ENCODE measurements at regions not wholly inside any gene's neighbourhood (a gene's known extent, or its start where the extent isn't known, plus 50 kb on each side); places are given as distances from the start of the nearest gene placed in this dataset.

- Histone ChIP-seq H3K79me1 (ENCODE audit: low read depth in 1 of 2, low read length in 2 of 2) (no peaks in the 10 kb centered on the region), H2BK15ac (ENCODE audit: low read depth, low read length) (no peak overlapping the region), H3K9ac (ENCODE audit: low read depth, low read length) (no peak overlapping the region), H3K36me3 (ENCODE audit: control insufficient read depth, insufficient read depth, low read length) (no peaks in the 10 kb centered on the region), H2AK9ac (replicated peaks; ENCODE audit: low read depth, low read length, poor library complexity) (no peak overlapping the region), H4K5ac (ENCODE audit: low read depth, low read length) (no peak overlapping the region), H4K8ac (ENCODE audit: low read depth in 2 of 2, low read length in 2 of 2) (no peak overlapping the region), H3K4me3 (ENCODE audit: insufficient read depth, low read depth, low read length) (no peak overlapping the region), H4K20me1 (ENCODE audit: insufficient read depth, low read length) (no peaks in the 10 kb centered on the region), H3K9me3 (ENCODE audit: control insufficient read depth, insufficient read depth, low read length) (peaks cover 9% of the 10 kb centered on the region), H2BK5ac (ENCODE audit: low read depth, low read length, poor library complexity, severe bottlenecking) (no peak overlapping the region), H3K4ac (ENCODE audit: low read depth, low read length) (no peak overlapping the region), H2AFZ (replicated peaks; ENCODE audit: low read length, poor library complexity) (no peak overlapping the region), H3K4me2 (ENCODE audit: low read depth, low read length) (no peak overlapping the region), H3K9me1 (ENCODE audit: insufficient read depth, low read length) (no peaks in the 10 kb centered on the region), H4K91ac (ENCODE audit: insufficient read depth, low read depth, low read length) (no peak overlapping the region), H2BK120ac (ENCODE audit: low read depth, low read length) (no peak overlapping the region), H3K14ac (replicated peaks; ENCODE audit: low read depth, low read length) (no peak overlapping the region), H2AK5ac (ENCODE audit: low read depth, low read length) (no peak overlapping the region), H3K27me3 (ENCODE audit: control insufficient read depth, insufficient read depth, low read length) (no peaks in the 10 kb centered on the region), H2BK20ac (ENCODE audit: low read depth, low read length) (no peak overlapping the region), H3K4me1 (ENCODE audit: control insufficient read depth, insufficient read depth, low read length) (no peaks in the 10 kb centered on the region), H3K56ac (ENCODE audit: extremely low read depth, insufficient read depth, low read length) (no peak overlapping the region), H3K23ac (ENCODE audit: low read depth, low read length) (no peak overlapping the region), H3K18ac (ENCODE audit: low read depth, low read length) (no peak overlapping the region), H3K27ac (ENCODE audit: insufficient read depth, low read length) (no peak overlapping the region)
- BruUV-seq (replicated peaks), result no TSS peak
- intact Hi-C loops (cut with micrococcal nuclease), result no loop called here
- dilution Hi-C loops (cut with HindIII; ENCODE audit: low sequenced_read_pairs, unreplicated experiment), result no loop called here
- CTCF ChIA-PET, result no interaction called here
- TF ChIP-seq MAFK (IDR thresholded peaks at IDR 0.05; ENCODE audit: low read depth, low read length) (no peak), POLR2A (IDR thresholded peaks at IDR 0.05; ENCODE audit: low read depth, low read length) (no peak)
- in situ Hi-C loops (cut with MboI; ENCODE audit: low sequenced_read_pairs), result no loop called here
- ATAC-seq (ENCODE audit: low read depth) (no peak), DNase-seq (no peak)
- POLR2A ChIA-PET (ENCODE audit: unreplicated experiment), result no interaction called here
Observed at GRCh38 chr7:52779004-52779403, 256.4 kb upstream of the POM121L12 start.
